RPMI7951 (cell line): ENCODE measurements at regions not wholly inside any gene's neighbourhood (a gene's known extent, or its start where the extent isn't known, plus 50 kb on each side); places are given as distances from the start of the nearest gene placed in this dataset.
"Not testable (repeated sequence)": the region's sequence is repeated elsewhere in the genome, so short reads cannot be mapped to it uniquely, and the experiment has no call there.

Experiments used
- DNase-seq: peaks from one replicate; pipeline ENCODE4 v3.0.0-alpha.2; 2012; ENCODE audit warnings: low read depth

GRCh38 chr4:127284236-127284635 is 348.5 kb upstream of the INTU start:
- no peak for DNase-seq

- DNase-seq: peak; percentile 17
Observed at GRCh38 chr4:127291316-127291715, 341.4 kb upstream of the INTU start.

GRCh38 chr4:127293496-127293895 is 339.3 kb upstream of the INTU start:
- DNase-seq: no peak

- DNase-seq: peak; percentile 62
Observed at GRCh38 chr4:127304356-127304755, 328.4 kb upstream of the INTU start.

- DNase-seq: peak; percentile 4
Observed at GRCh38 chr4:127307996-127308395, 324.8 kb upstream of the INTU start.

- peak; percentile 61 for DNase-seq
Observed at GRCh38 chr4:127309369-127310102, 323.2 kb upstream of the INTU start.

GRCh38 chr4:127311371-127311770 is 321.4 kb upstream of the INTU start:
- no peak for DNase-seq

GRCh38 chr4:127311924-127312323 is 320.8 kb upstream of the INTU start:
- no peak for DNase-seq

- no peak for DNase-seq
Observed at GRCh38 chr4:127313767-127314166, 319.0 kb upstream of the INTU start.

- DNase-seq: no peak
Observed at GRCh38 chr4:127327491-127327890, 305.3 kb upstream of the INTU start.

- DNase-seq: no peak
Observed at GRCh38 chr4:127335073-127335620, 297.6 kb upstream of the INTU start.

GRCh38 chr4:127335732-127336131 is 297.0 kb upstream of the INTU start:
- no peak for DNase-seq

GRCh38 chr4:127343123-127343522 is 289.6 kb upstream of the INTU start:
- DNase-seq: not testable (repeated sequence)

GRCh38 chr4:127344071-127344470 is 288.7 kb upstream of the INTU start:
- DNase-seq: no peak

GRCh38 chr4:127347936-127348335 is 284.8 kb upstream of the INTU start:
- DNase-seq: no peak

- DNase-seq: no peak
Observed at GRCh38 chr4:127352220-127353113, 280.3 kb upstream of the INTU start.

- no peak for DNase-seq
Observed at GRCh38 chr4:127355743-127356142, 277.0 kb upstream of the INTU start.

- no peak for DNase-seq
Observed at GRCh38 chr4:127357765-127358164, 275.0 kb upstream of the INTU start.

GRCh38 chr4:127362686-127363085 is 270.1 kb upstream of the INTU start:
- no peak for DNase-seq

- no peak for DNase-seq
Observed at GRCh38 chr4:127364397-127364796, 268.4 kb upstream of the INTU start.

- no peak for DNase-seq
Observed at GRCh38 chr4:127364911-127365310, 267.8 kb upstream of the INTU start.

- peak; percentile 49 for DNase-seq
Observed at GRCh38 chr4:127370604-127371003, 262.2 kb upstream of the INTU start.

- no peak for DNase-seq
Observed at GRCh38 chr4:127379499-127379898, 253.3 kb upstream of the INTU start.
